Mesendoderm (in vitro differentiated cells): ENCODE measurements at regions not wholly inside any gene's neighbourhood (a gene's known extent, or its start where the extent isn't known, plus 50 kb on each side); places are given as distances from the start of the nearest gene placed in this dataset.

Source experiments
- DNase-seq: peaks from one replicate; pipeline ENCODE4 v3.0.0; 2013
- H2AK5ac ChIP-seq: 2 replicates; pipeline ENCODE4 v1.6.1; 2013; ENCODE audit warnings: low read length, inconsistent platforms
- H2BK120ac ChIP-seq: 2 replicates; pipeline ENCODE4 v1.6.1; 2013; ENCODE audit warnings: low read depth, mild to moderate bottlenecking, low read length, moderate library complexity, mixed read lengths
- H2BK15ac ChIP-seq: replicated peaks from 2 replicates; pipeline ENCODE4 v1.6.1; 2013; ENCODE audit warnings: low read depth, mild to moderate bottlenecking, moderate library complexity
- H2BK5ac ChIP-seq: 2 replicates; pipeline ENCODE4 v1.6.1; 2013; ENCODE audit warnings: low read length, inconsistent platforms
- H3K18ac ChIP-seq: 2 replicates; pipeline ENCODE4 v1.6.1; 2013; ENCODE audit warnings: mild to moderate bottlenecking, low read length, mixed read lengths
- H3K23ac ChIP-seq: one replicate; pipeline ENCODE4 v1.6.1; 2013; ENCODE audit warnings: low read length
- H3K27ac ChIP-seq: 2 replicates; pipeline ENCODE4 v1.5.1; 2013; ENCODE audit warnings: low read depth, mild to moderate bottlenecking, inconsistent platforms, low read length, moderate library complexity
- H3K27me3 ChIP-seq: 2 replicates; pipeline ENCODE4 v1.6.1; 2013; ENCODE audit warnings: low read length, control low read depth, mild to moderate bottlenecking, inconsistent platforms; ENCODE audit not compliant: insufficient read depth, poor library complexity
- H3K36me3 ChIP-seq: 2 replicates; pipeline ENCODE4 v1.6.1; 2013; ENCODE audit warnings: low read length, inconsistent platforms; ENCODE audit not compliant: control insufficient read depth, insufficient read depth
- H3K4ac ChIP-seq: one replicate; pipeline ENCODE4 v1.6.1; 2013; ENCODE audit warnings: low read depth, mild to moderate bottlenecking, low read length, moderate library complexity
- H3K4me1 ChIP-seq: 2 replicates; pipeline ENCODE4 v1.6.1; 2013; ENCODE audit warnings: low read depth, low read length, inconsistent platforms; ENCODE audit not compliant: control insufficient read depth
- H3K4me2 ChIP-seq: 2 replicates; pipeline ENCODE4 v1.6.1; 2013; ENCODE audit warnings: low read length
- H3K4me3 ChIP-seq: 2 replicates; pipeline ENCODE4 v1.5.1; 2013; ENCODE audit warnings: mild to moderate bottlenecking, low read length
- H3K56ac ChIP-seq: one replicate; pipeline ENCODE4 v1.6.1; 2013; ENCODE audit warnings: low read length
- H3K79me1 ChIP-seq: 2 replicates; pipeline ENCODE4 v1.6.1; 2013; ENCODE audit warnings: low read length, inconsistent platforms
- H3K79me2 ChIP-seq: 2 replicates; pipeline ENCODE4 v1.6.1; 2013; ENCODE audit warnings: mild to moderate bottlenecking, low read length; ENCODE audit not compliant: control insufficient read depth, insufficient read depth
- H3K9ac ChIP-seq: 2 replicates; pipeline ENCODE4 v1.6.1; 2013; ENCODE audit warnings: low read length, inconsistent platforms
- H4K5ac ChIP-seq: one replicate; pipeline ENCODE4 v1.6.1; 2013; ENCODE audit warnings: low read length
- H4K8ac ChIP-seq: one replicate; pipeline ENCODE4 v1.6.1; 2013; ENCODE audit warnings: low read depth, mild to moderate bottlenecking, control low read depth, low read length, moderate library complexity
- WGBS: extraction: QIAGEN DNeasy Blood & Tissue Kit; methylation state at CpG from one replicate; pipeline ENCODE4 v1.1.7; 2013; ENCODE audit warnings: low lambda C conversion rate, missing lambda C conversion rate; ENCODE audit not compliant: insufficient coverage; ENCODE audit errors: extremely low coverage; 5-methylcytosine and 5-hydroxymethylcytosine counted together

GRCh38 chr2:120805011-120805410, 69.3 kb downstream of the GLI2 start:
- H3K4me3 ChIP-seq: no peak overlapping the region
- H3K4me2 ChIP-seq: no peak overlapping the region
- H3K56ac ChIP-seq: no peak overlapping the region
- DNase-seq: no peak
- no peaks in the 10 kb centered on the region for H3K27me3 ChIP-seq
- no peaks in the 10 kb centered on the region for H3K36me3 ChIP-seq
- no peak overlapping the region for H3K23ac ChIP-seq
- H3K79me1 ChIP-seq: no peaks in the 10 kb centered on the region
- WGBS: no CpG with 5 or more reads among the region's 13 CpGs
- no peak overlapping the region for H2BK120ac ChIP-seq
- no peak overlapping the region for H2BK5ac ChIP-seq
- no peak overlapping the region for H4K5ac ChIP-seq
- no peak overlapping the region for H3K9ac ChIP-seq
- no peak overlapping the region for H3K18ac ChIP-seq
- no peak overlapping the region for H4K8ac ChIP-seq
- H3K4ac ChIP-seq: no peak overlapping the region
- no peak overlapping the region for H3K27ac ChIP-seq
- no peak overlapping the region for H2BK15ac ChIP-seq
- no peaks in the 10 kb centered on the region for H3K4me1 ChIP-seq
- no peak overlapping the region for H2AK5ac ChIP-seq
- no peaks in the 10 kb centered on the region for H3K79me2 ChIP-seq

GRCh38 chr2:120805602-120806001, 69.9 kb downstream of the GLI2 start:
- Histone ChIP-seq H3K4me3 (no peak overlapping the region), H2AK5ac (no peak overlapping the region), H3K23ac (no peak overlapping the region), H4K8ac (no peak overlapping the region), H3K18ac (no peak overlapping the region), H3K36me3 (no peaks in the 10 kb centered on the region), H3K79me2 (no peaks in the 10 kb centered on the region), H3K56ac (no peak overlapping the region), H2BK120ac (no peak overlapping the region), H2BK15ac (no peak overlapping the region), H4K5ac (no peak overlapping the region), H3K27ac (no peak overlapping the region), H3K27me3 (no peaks in the 10 kb centered on the region), H3K4me1 (no peaks in the 10 kb centered on the region), H3K9ac (no peak overlapping the region), H3K79me1 (no peaks in the 10 kb centered on the region), H2BK5ac (no peak overlapping the region), H3K4me2 (no peak overlapping the region), H3K4ac (no peak overlapping the region)
- no CpG with 5 or more reads among the region's 4 CpGs for WGBS
- DNase-seq: no peak

- H3K4me2 ChIP-seq: no peak overlapping the region
- H3K4me3 ChIP-seq: no peak overlapping the region
- no peak overlapping the region for H2BK5ac ChIP-seq
- no peak overlapping the region for H4K8ac ChIP-seq
- H3K4ac ChIP-seq: no peak overlapping the region
- no peaks in the 10 kb centered on the region for H3K4me1 ChIP-seq
- no peak for DNase-seq
- no peak overlapping the region for H2AK5ac ChIP-seq
- no peak overlapping the region for H3K27ac ChIP-seq
- no CpG with 5 or more reads among the region's 10 CpGs for WGBS
- H3K79me2 ChIP-seq: no peaks in the 10 kb centered on the region
- H3K79me1 ChIP-seq: no peaks in the 10 kb centered on the region
- no peak overlapping the region for H3K9ac ChIP-seq
- no peak overlapping the region for H2BK15ac ChIP-seq
- no peaks in the 10 kb centered on the region for H3K36me3 ChIP-seq
- no peak overlapping the region for H4K5ac ChIP-seq
- no peak overlapping the region for H2BK120ac ChIP-seq
- H3K27me3 ChIP-seq: no peaks in the 10 kb centered on the region
- H3K18ac ChIP-seq: no peak overlapping the region
- H3K23ac ChIP-seq: no peak overlapping the region
- H3K56ac ChIP-seq: no peak overlapping the region
Measured at GRCh38 chr2:120807751-120808150, 72.1 kb downstream of the GLI2 start.

- Histone ChIP-seq H3K79me1 (no peaks in the 10 kb centered on the region), H2AK5ac (no peak overlapping the region), H2BK5ac (no peak overlapping the region), H4K8ac (no peak overlapping the region), H3K56ac (no peak overlapping the region), H3K27ac (no peak overlapping the region), H2BK120ac (no peak overlapping the region), H4K5ac (no peak overlapping the region), H3K79me2 (no peaks in the 10 kb centered on the region), H3K4me3 (no peak overlapping the region), H3K4ac (no peak overlapping the region), H3K23ac (no peak overlapping the region), H3K4me2 (no peak overlapping the region), H3K4me1 (no peaks in the 10 kb centered on the region), H2BK15ac (no peak overlapping the region), H3K27me3 (no peaks in the 10 kb centered on the region), H3K36me3 (no peaks in the 10 kb centered on the region), H3K9ac (no peak overlapping the region), H3K18ac (no peak overlapping the region)
- no peak for DNase-seq
- WGBS: no CpG with 5 or more reads among the region's 2 CpGs
Measured at GRCh38 chr2:120809151-120809550, 73.5 kb downstream of the GLI2 start.

GRCh38 chr2:120809609-120810440, 74.2 kb downstream of the GLI2 start:
- Histone ChIP-seq H3K27me3 (no peaks in the 10 kb centered on the region), H4K5ac (no peak overlapping the region), H3K79me2 (no peaks in the 10 kb centered on the region), H3K18ac (no peak overlapping the region), H4K8ac (no peak overlapping the region), H2BK120ac (no peak overlapping the region), H2BK5ac (no peak overlapping the region), H3K23ac (no peak overlapping the region), H3K27ac (no peak overlapping the region), H3K4me1 (no peaks in the 10 kb centered on the region), H3K56ac (no peak overlapping the region), H3K9ac (no peak overlapping the region), H3K4ac (no peak overlapping the region), H3K4me2 (no peak overlapping the region), H3K79me1 (no peaks in the 10 kb centered on the region), H3K36me3 (no peaks in the 10 kb centered on the region), H3K4me3 (no peak overlapping the region), H2BK15ac (no peak overlapping the region), H2AK5ac (no peak overlapping the region)
- no peak for DNase-seq
- no CpG with 5 or more reads among the region's 13 CpGs for WGBS

- Histone ChIP-seq H3K18ac (no peak overlapping the region), H2BK5ac (no peak overlapping the region), H4K5ac (no peak overlapping the region), H3K4me1 (no peaks in the 10 kb centered on the region), H3K27me3 (no peaks in the 10 kb centered on the region), H2BK120ac (no peak overlapping the region), H3K9ac (no peak overlapping the region), H2BK15ac (no peak overlapping the region), H4K8ac (no peak overlapping the region), H3K56ac (no peak overlapping the region), H3K79me1 (peaks cover 3% of the 10 kb centered on the region), H3K4ac (no peak overlapping the region), H3K23ac (no peak overlapping the region), H3K4me2 (no peak overlapping the region), H3K4me3 (no peak overlapping the region), H3K36me3 (no peaks in the 10 kb centered on the region), H2AK5ac (no peak overlapping the region), H3K27ac (no peak overlapping the region), H3K79me2 (no peaks in the 10 kb centered on the region)
- DNase-seq: no peak
- no CpG with 5 or more reads among the region's 10 CpGs for WGBS
Measured at GRCh38 chr2:120810639-120811038, 75.0 kb downstream of the GLI2 start.
